Pancreas (tissue), 10 donors: ENCODE measurements at regions not wholly inside any gene's neighbourhood (a gene's known extent, or its start where the extent isn't known, plus 50 kb on each side); places are given as distances from the start of the nearest gene placed in this dataset.

Experiments
- ATAC-seq, 4 donors: fragments of 200-7000 bp; cut with Tn5 transposase; one replicate each; pipeline versions ENCODE4 v1.8.0 to v1.9.1; 2020; ENCODE audit warnings: mild to moderate bottlenecking in 4 of 4, moderate library complexity in 4 of 4
- DNase-seq, 6 donors: peaks; one replicate each; pipeline ENCODE4 v3.0.0-alpha.2; 2020
- FAIRE-seq: peaks from 2 replicates; lab custom pipeline; 2012; peaks lifted over from hg19 to GRCh38; lab: Jason Lieb, UNC
- H3K27ac ChIP-seq, 4 donors: fragments of 200-600 bp; sonication (generic); 1 replicate in 3 of 4; 2 replicates in 1 of 4; pipeline versions ENCODE4 v1.5.0 to v1.8.0; 2020
- H3K27me3 ChIP-seq, 4 donors: fragments of 200-600 bp; one replicate each; pipeline ENCODE4 v1.8.0; 2021
- H3K36me3 ChIP-seq, 3 donors: fragments of 200-600 bp; sonication (generic) in 1 of 3; one replicate each; pipeline versions ENCODE4 v1.5.0 to v1.8.0; 2020 to 2021
- H3K4me1 ChIP-seq, 3 donors: fragments of 200-600 bp; one replicate each; pipeline ENCODE4 v1.8.0; 2021
- H3K4me3 ChIP-seq, 4 donors: fragments of 200-600 bp; sonication (generic) in 2 of 4; one replicate each; pipeline versions ENCODE4 v1.5.0 to v1.8.0; 2020 to 2021
- H3K9me3 ChIP-seq, 4 donors: fragments of 200-600 bp; one replicate each; pipeline ENCODE4 v1.8.0; 2021
- CTCF ChIP-seq, 4 donors: fragments of 200-600 bp; sonication (generic) in 3 of 4; IDR thresholded peaks; one replicate each; pipeline versions ENCODE4 v1.5.0 to v1.8.0; 2021; ENCODE audit warnings: antibody characterized with exemption in 4 of 4
- WGBS, 2 donors: extraction: QIAGEN DNeasy Blood & Tissue Kit; methylation state at CpG; one replicate each; pipeline ENCODE4 v1.1.7; 2013; 5-methylcytosine and 5-hydroxymethylcytosine counted together
- intact Hi-C, 3 donors: fragments of 100-400 bp; cut with DNase I; formaldehyde crosslinking; loops; one replicate each; pipeline versions ENCODE4 v1.11.1 to v1.14.2; 2022
- donor health status: healthy with polysubstance abuse.
- donor health status: DM: no; HTN: no; CAD: no; lungs with moderate emphysema.
- donor health status: DM: no; HTN: no; CAD: no.
- donor health status: control.
- donor health status: control.
- donor health status: Bipolar disorder and iron deficiency.
- donor health status: DM: yes; HTN: yes; CAD: no.
- donor health status: DM: no; HTN: no; CAD: no.
- donor health status: DM: no; HTN: no; CAD: no.
- donor health status: DM: yes; HTN: yes; CAD: no.

- Histone ChIP-seq H3K9me3 (no peaks in the 10 kb centered on the region), H3K27ac (no peak overlapping the region), H3K4me1 (no peaks in the 10 kb centered on the region), H3K27me3 (no peaks in the 10 kb centered on the region), H3K4me3 (no peak overlapping the region), H3K36me3 (no peaks in the 10 kb centered on the region)
- no peak for ATAC-seq
- intact Hi-C loops, result no loop called here
- no peak for DNase-seq
- no peak for FAIRE-seq
- no peak for TF ChIP-seq CTCF (IDR thresholded peaks at IDR 0.05)
- WGBS, 2 donors, result 84 to 93% methylated on average over 11 of the region's 11 CpGs
Observed at GRCh38 chr22:27447289-27447688, 354.3 kb downstream of the MN1 start.

- ATAC-seq, result no peak
- no peak for FAIRE-seq
- no peaks in the 10 kb centered on the region for H3K4me1 ChIP-seq
- H3K27ac ChIP-seq, result no peak overlapping the region
- H3K27me3 ChIP-seq, result no peaks in the 10 kb centered on the region
- no peaks in the 10 kb centered on the region for H3K36me3 ChIP-seq
- intact Hi-C loops, result no loop called here
- no peak for TF ChIP-seq CTCF (IDR thresholded peaks at IDR 0.05)
- no peak overlapping the region for H3K4me3 ChIP-seq
- no peak for DNase-seq
- H3K9me3 ChIP-seq, result no peaks in the 10 kb centered on the region
Observed at GRCh38 chr22:27450448-27450847, 351.1 kb downstream of the MN1 start.

GRCh38 chr22:27452245-27452644 is 349.3 kb downstream of the MN1 start:
- no peak overlapping the region for H3K4me3 ChIP-seq
- no peak for DNase-seq
- intact Hi-C loops, result no loop called here
- 76 to 86% methylated on average over 4 of the region's 4 CpGs for WGBS, 2 donors
- H3K9me3 ChIP-seq, result no peaks in the 10 kb centered on the region
- H3K4me1 ChIP-seq, result no peaks in the 10 kb centered on the region
- no peaks in the 10 kb centered on the region for H3K36me3 ChIP-seq
- H3K27me3 ChIP-seq, result no peaks in the 10 kb centered on the region
- no peak overlapping the region for H3K27ac ChIP-seq
- no peak for ATAC-seq
- FAIRE-seq, result no peak
- TF ChIP-seq CTCF (IDR thresholded peaks at IDR 0.05), result no peak

GRCh38 chr22:27452922-27453321 is 348.6 kb downstream of the MN1 start:
- H3K4me3 ChIP-seq, result no peak overlapping the region
- no peak for DNase-seq
- H3K27ac ChIP-seq, result no peak overlapping the region
- intact Hi-C loops, result no loop called here
- TF ChIP-seq CTCF (IDR thresholded peaks at IDR 0.05), result no peak
- no peak for FAIRE-seq
- H3K4me1 ChIP-seq, result no peaks in the 10 kb centered on the region
- ATAC-seq, result no peak
- H3K36me3 ChIP-seq, result no peaks in the 10 kb centered on the region
- no peaks in the 10 kb centered on the region for H3K27me3 ChIP-seq
- 91 to 95% methylated on average over 4 of the region's 4 CpGs for WGBS, 2 donors
- no peaks in the 10 kb centered on the region for H3K9me3 ChIP-seq

- Histone ChIP-seq H3K36me3 (no peaks in the 10 kb centered on the region), H3K27me3 (no peaks in the 10 kb centered on the region), H3K27ac (no peak overlapping the region), H3K4me1 (no peaks in the 10 kb centered on the region), H3K4me3 (no peak overlapping the region), H3K9me3 (no peaks in the 10 kb centered on the region)
- FAIRE-seq (no peak), ATAC-seq (no peak), DNase-seq (no peak)
- TF ChIP-seq CTCF (IDR thresholded peaks at IDR 0.05), result no peak
- intact Hi-C loops, result no loop called here
- WGBS, 2 donors, result 84 to 85% methylated on average over 4 of the region's 4 CpGs
Observed at GRCh38 chr22:27453725-27454124, 347.8 kb downstream of the MN1 start.
